HEK293T (cell line): ENCODE measurements at regions not wholly inside any gene's neighbourhood (a gene's known extent, or its start where the extent isn't known, plus 50 kb on each side); places are given as distances from the start of the nearest gene placed in this dataset.

Experiments
- ARNT ChIP-seq: fragments of 450-650 bp; IDR thresholded peaks from 2 replicates; pipeline ENCODE4 v1.6.1; 2017; ENCODE audit warnings: mild to moderate bottlenecking
- BHLHE40 ChIP-seq: fragments of 450-650 bp; IDR thresholded peaks from 2 replicates; pipeline ENCODE4 v1.6.1; 2016; ENCODE audit warnings: mild to moderate bottlenecking, moderate library complexity, borderline replicate concordance
- ELF4 ChIP-seq: fragments of 450-650 bp; IDR thresholded peaks from 2 replicates; pipeline ENCODE4 v1.6.1; 2017; ENCODE audit warnings: antibody characterized with exemption
- FOXA1 ChIP-seq: fragments of 450-650 bp; IDR thresholded peaks from 2 replicates; pipeline ENCODE4 v1.6.1; 2016; ENCODE audit warnings: mild to moderate bottlenecking
- FOXK2 ChIP-seq: fragments of 450-650 bp; IDR thresholded peaks from 2 replicates; pipeline ENCODE4 v1.6.1; 2016; ENCODE audit warnings: mild to moderate bottlenecking
- L3MBTL2 ChIP-seq: fragments of 450-650 bp; conservative IDR thresholded peaks from 2 replicates; pipeline ENCODE4 v1.6.1; 2016; ENCODE audit warnings: mild to moderate bottlenecking
- NFRKB ChIP-seq: fragments of 450-650 bp; IDR thresholded peaks from 2 replicates; pipeline ENCODE4 v1.6.1; 2016; ENCODE audit warnings: mild to moderate bottlenecking, moderate library complexity
- SP1 ChIP-seq: fragments of 450-650 bp; IDR thresholded peaks from 2 replicates; pipeline ENCODE4 v1.6.1; 2017
- SUZ12 ChIP-seq: fragments of 450-650 bp; IDR thresholded peaks from 2 replicates; pipeline ENCODE4 v1.6.1; 2016; ENCODE audit warnings: mild to moderate bottlenecking
- TARDBP ChIP-seq: fragments of 450-650 bp; IDR thresholded peaks from 2 replicates; pipeline ENCODE4 v1.6.1; 2016
- ZNF384 ChIP-seq: fragments of 450-650 bp; IDR thresholded peaks from 2 replicates; pipeline ENCODE4 v1.6.1; 2016

DNA sequence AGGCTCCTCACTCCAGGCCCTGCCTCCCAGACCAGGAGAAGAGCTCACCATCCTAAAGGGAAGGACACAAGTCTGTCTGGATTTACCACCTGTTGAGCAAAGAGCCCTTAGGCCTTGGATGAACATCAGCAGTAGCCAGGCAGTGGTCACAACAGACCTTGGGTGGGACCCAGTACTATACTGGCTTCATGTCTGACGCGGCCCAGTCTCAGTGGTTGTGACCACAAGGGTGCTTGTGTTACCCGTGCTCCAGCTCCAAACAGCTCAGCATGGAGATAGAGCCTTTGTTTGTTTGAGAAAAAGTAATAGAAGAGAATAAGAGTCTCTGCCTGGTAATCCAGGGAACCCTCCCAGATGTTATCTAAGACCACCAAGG lies 617.4 kb downstream of the BRINP1 start:
- TF ChIP-seq FOXK2, result no peak
- TF ChIP-seq ELF4, result no peak
- no peak for TF ChIP-seq SP1
- no peak for TF ChIP-seq NFRKB
- no peak for TF ChIP-seq FOXA1
- no peak for TF ChIP-seq BHLHE40
- TF ChIP-seq ARNT, result no peak
- TF ChIP-seq SUZ12, result no peak
- no peak for TF ChIP-seq TARDBP
- no peak for TF ChIP-seq L3MBTL2
- no peak for TF ChIP-seq ZNF384
